HL-60 (cell line): ENCODE measurements at regions not wholly inside any gene's neighbourhood (a gene's known extent, or its start where the extent isn't known, plus 50 kb on each side); places are given as distances from the start of the nearest gene placed in this dataset.

Experiments
- CTCF ChIP-seq: IDR thresholded peaks from one replicate; pipeline ENCODE4 v1.5.1; 2011; ENCODE audit warnings: low read length, control low read depth, inconsistent platforms; ENCODE audit not compliant: insufficient read depth
- GABPA ChIP-seq: IDR thresholded peaks from 2 replicates; pipeline ENCODE4 v1.6.1; 2012; ENCODE audit warnings: low read depth
- POLR2AphosphoS5 ChIP-seq: IDR thresholded peaks from 2 replicates; pipeline ENCODE4 v1.6.1; 2012; ENCODE audit warnings: low read depth
- SPI1 ChIP-seq: IDR thresholded peaks from 2 replicates; pipeline ENCODE4 v1.6.1; 2012; ENCODE audit warnings: low read depth, mild to moderate bottlenecking, borderline replicate concordance

DNA sequence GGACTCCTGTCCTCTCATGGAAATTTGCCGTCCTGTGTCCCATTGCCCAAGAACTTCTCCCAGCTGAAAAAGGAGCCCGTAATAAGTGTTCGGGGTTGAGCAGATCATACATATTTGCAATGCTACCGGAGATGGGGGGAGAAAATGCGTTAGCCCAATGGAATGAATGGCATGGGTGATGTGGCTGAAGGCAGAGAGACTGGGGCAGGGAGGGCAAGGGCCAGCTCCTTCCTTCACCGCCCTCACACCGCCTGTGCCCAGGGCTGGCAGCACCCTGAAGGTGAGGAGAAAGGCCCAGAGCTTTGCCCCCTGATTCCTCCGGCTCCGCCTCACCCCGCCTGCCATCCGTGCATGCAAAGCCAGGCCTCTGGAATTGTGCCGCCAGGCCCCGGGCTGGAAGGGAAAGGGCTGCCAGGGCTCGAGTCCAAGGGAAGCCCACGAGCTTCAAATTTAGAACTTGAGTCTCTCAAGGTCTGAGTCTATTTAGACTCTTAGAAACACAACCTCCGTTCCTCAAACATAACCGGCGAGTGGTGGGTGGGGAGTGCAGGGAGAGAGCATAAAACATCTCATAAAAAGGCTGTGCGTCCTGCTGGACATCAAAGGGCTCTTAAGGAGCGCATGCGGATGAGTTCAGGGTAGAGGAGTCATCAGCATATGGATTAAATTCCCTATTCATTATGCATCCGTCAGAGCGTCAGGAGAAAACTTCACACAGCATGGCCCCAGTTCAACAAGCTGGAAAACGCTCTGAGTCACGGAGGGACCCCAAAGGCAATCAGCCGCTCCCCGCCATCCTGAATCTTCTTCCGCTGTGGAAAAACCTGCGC, 121.7 kb upstream of the GLI2 start:
- TF ChIP-seq CTCF (no peak), POLR2AphosphoS5 (no peak), GABPA (no peak), SPI1 (no peak)
